Osteoblast (primary cell): ENCODE measurements at regions not wholly inside any gene's neighbourhood (a gene's known extent, or its start where the extent isn't known, plus 50 kb on each side); places are given as distances from the start of the nearest gene placed in this dataset.

Experiments
- DNase-seq: peaks from one replicate; pipeline ENCODE4 v3.0.0; 2011; ENCODE audit warnings: low spot score, mixed read lengths; ENCODE audit not compliant: insufficient read length; ENCODE audit errors: missing footprints
- H2AFZ ChIP-seq: 2 replicates; pipeline ENCODE4 v1.6.0; 2011; ENCODE audit warnings: mild to moderate bottlenecking, low read length
- H3K27ac ChIP-seq: 2 replicates; pipeline ENCODE4 v1.5.1; 2011; ENCODE audit warnings: mild to moderate bottlenecking, low read depth, low read length, moderate library complexity
- H3K27me3 ChIP-seq: 2 replicates; pipeline ENCODE4 v1.6.0; 2012; ENCODE audit warnings: mild to moderate bottlenecking, control low read depth, inconsistent platforms, low read length, moderate library complexity; ENCODE audit not compliant: insufficient read depth
- H3K36me3 ChIP-seq: 2 replicates; pipeline ENCODE4 v1.5.1; 2011; ENCODE audit warnings: mild to moderate bottlenecking, low read length, control low read depth, moderate library complexity; ENCODE audit not compliant: insufficient read depth
- H3K4me1 ChIP-seq: 2 replicates; pipeline ENCODE4 v1.5.1; 2011; ENCODE audit warnings: mild to moderate bottlenecking, low read length, control low read depth, moderate library complexity; ENCODE audit not compliant: insufficient read depth
- H3K4me2 ChIP-seq: 2 replicates; pipeline ENCODE4 v1.6.0; 2011; ENCODE audit warnings: mild to moderate bottlenecking, low read length; ENCODE audit not compliant: insufficient read depth
- H3K4me3 ChIP-seq: fragments of 200-600 bp; sonication (generic); 3 replicates; pipeline ENCODE4 v1.5.1; 2012; ENCODE audit warnings: mild to moderate bottlenecking, low read length, inconsistent platforms; ENCODE audit not compliant: insufficient read depth
- H3K79me2 ChIP-seq: 2 replicates; pipeline ENCODE4 v1.6.0; 2012; ENCODE audit warnings: mild to moderate bottlenecking, low read length, control low read depth, inconsistent platforms; ENCODE audit not compliant: insufficient read depth
- H3K9me3 ChIP-seq: 2 replicates; pipeline ENCODE4 v1.5.1; 2011; ENCODE audit warnings: low read depth, low read length, control low read depth
- H4K20me1 ChIP-seq: 2 replicates; pipeline ENCODE4 v1.6.0; 2012; ENCODE audit warnings: mild to moderate bottlenecking, low read length, control low read depth; ENCODE audit not compliant: insufficient read depth
- CTCF ChIP-seq: IDR thresholded peaks from 2 replicates; pipeline ENCODE4 v1.5.1; 2011; ENCODE audit warnings: mild to moderate bottlenecking, low read depth, low read length, moderate library complexity; ENCODE audit errors: extremely low read depth

- H3K9me3 ChIP-seq: no peaks in the 10 kb centered on the region
- no peak overlapping the region for H3K4me2 ChIP-seq
- H4K20me1 ChIP-seq: no peaks in the 10 kb centered on the region
- no peak for TF ChIP-seq CTCF
- DNase-seq: no peak
- no peaks in the 10 kb centered on the region for H3K27me3 ChIP-seq
- H2AFZ ChIP-seq: no peak overlapping the region
- no peaks in the 10 kb centered on the region for H3K4me1 ChIP-seq
- no peaks in the 10 kb centered on the region for H3K79me2 ChIP-seq
- H3K27ac ChIP-seq: no peak overlapping the region
- H3K4me3 ChIP-seq: no peak overlapping the region
- H3K36me3 ChIP-seq: no peaks in the 10 kb centered on the region
Observed at GRCh38 chr1:190708418-190709057, 230.9 kb upstream of the BRINP3 start.

GRCh38 chr1:190711069-190711468 is 233.4 kb upstream of the BRINP3 start:
- H3K79me2 ChIP-seq: no peaks in the 10 kb centered on the region
- no peak overlapping the region for H3K27ac ChIP-seq
- H3K4me2 ChIP-seq: no peak overlapping the region
- H3K27me3 ChIP-seq: no peaks in the 10 kb centered on the region
- TF ChIP-seq CTCF: no peak
- H2AFZ ChIP-seq: no peak overlapping the region
- no peaks in the 10 kb centered on the region for H3K4me1 ChIP-seq
- H3K4me3 ChIP-seq: no peak overlapping the region
- DNase-seq: no peak
- no peaks in the 10 kb centered on the region for H3K9me3 ChIP-seq
- no peaks in the 10 kb centered on the region for H4K20me1 ChIP-seq
- no peaks in the 10 kb centered on the region for H3K36me3 ChIP-seq

- no peak overlapping the region for H2AFZ ChIP-seq
- no peak for DNase-seq
Observed at GRCh38 chr1:190717055-190717454, 239.4 kb upstream of the BRINP3 start.

More at GRCh38 chr1:190717055-190717454, 239.4 kb upstream of the BRINP3 start:
- Histone ChIP-seq H3K4me1 (no peaks in the 10 kb centered on the region), H3K36me3 (no peaks in the 10 kb centered on the region), H3K27ac (no peak overlapping the region), H4K20me1 (no peaks in the 10 kb centered on the region), H3K79me2 (no peaks in the 10 kb centered on the region), H3K9me3 (no peaks in the 10 kb centered on the region), H3K27me3 (no peaks in the 10 kb centered on the region), H3K4me3 (no peak overlapping the region), H3K4me2 (no peak overlapping the region)
- no peak for TF ChIP-seq CTCF
